ENCODE measurements at regions not wholly inside any gene's neighbourhood (a gene's known extent, or its start where the extent isn't known, plus 50 kb on each side); places are given as distances from the start of the nearest gene placed in this dataset.
"Not testable (repeated sequence)": the region's sequence is repeated elsewhere in the genome, so short reads cannot be mapped to it uniquely, and the experiment has no call there.

- DNase-seq, result no peak
These were observed 185.4 kb upstream of the KBTBD8 start for GRCh38 chr3:66812741-66813140.

DNA sequence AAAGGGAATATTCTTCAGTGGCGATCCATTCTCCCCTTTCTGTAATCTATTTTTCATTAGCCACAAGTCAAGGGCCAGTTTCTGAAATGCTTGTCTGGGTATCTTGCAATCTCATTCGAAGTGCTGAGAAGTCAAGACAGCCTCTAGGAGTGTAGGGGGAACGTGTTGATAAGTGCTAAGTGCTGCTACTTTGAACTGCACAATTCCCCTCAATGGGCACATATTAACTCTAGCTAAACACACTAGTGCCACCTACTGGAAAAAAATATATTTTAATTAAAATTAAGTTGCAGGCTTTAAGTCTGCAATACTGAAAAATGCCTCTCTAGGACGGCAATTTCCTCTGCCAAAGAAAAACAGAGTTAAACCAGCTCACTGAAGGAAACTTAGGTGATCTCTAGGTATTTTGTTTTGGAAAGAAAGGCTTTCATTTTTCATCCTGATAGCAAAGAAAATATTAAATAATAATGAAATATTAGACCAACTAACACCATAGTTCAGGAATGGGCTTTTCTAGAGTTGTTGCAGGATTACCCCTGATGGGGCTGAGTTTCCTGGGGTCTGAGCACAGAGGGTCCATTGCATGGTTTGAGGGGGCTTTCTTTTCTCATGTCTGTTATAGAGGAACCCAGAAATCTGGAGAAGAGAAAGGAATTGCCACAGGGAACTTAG is 181.9 kb upstream of the KBTBD8 start:
- peak; percentile 63 for DNase-seq

GRCh38 chr3:66817951-66818557 is 180.1 kb upstream of the KBTBD8 start:
- no peak for DNase-seq

DNA sequence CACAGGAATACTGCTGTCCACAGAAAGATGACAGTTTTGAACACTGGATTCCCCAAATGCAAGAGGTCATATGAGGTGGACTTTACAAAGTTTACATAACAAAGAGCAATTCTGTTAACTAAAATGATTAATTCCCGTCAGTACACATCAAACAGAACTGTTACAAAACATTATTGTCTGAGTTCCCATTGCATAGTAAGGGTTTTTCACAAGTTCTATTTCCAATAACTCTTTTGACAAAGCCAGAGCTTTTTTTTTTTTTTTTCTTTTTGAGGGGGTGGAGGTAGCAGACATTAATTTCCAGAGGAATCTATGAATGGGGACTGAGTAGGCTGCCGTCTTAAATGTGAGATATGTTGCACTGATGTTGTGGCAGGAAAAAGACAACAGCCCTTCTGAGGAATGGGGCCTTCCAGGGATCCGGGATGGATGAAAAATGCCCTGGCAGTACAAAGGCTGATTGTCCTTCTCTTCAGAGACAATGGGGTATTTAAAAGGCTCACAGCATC is 178.1 kb upstream of the KBTBD8 start:
- DNase-seq, result no peak

- DNase-seq, result peak; percentile 72
These were observed 175.7 kb upstream of the KBTBD8 start for GRCh38 chr3:66822186-66823008.

GRCh38 chr3:66823009-66823397 is 175.1 kb upstream of the KBTBD8 start:
- DNase-seq, result no peak

DNA sequence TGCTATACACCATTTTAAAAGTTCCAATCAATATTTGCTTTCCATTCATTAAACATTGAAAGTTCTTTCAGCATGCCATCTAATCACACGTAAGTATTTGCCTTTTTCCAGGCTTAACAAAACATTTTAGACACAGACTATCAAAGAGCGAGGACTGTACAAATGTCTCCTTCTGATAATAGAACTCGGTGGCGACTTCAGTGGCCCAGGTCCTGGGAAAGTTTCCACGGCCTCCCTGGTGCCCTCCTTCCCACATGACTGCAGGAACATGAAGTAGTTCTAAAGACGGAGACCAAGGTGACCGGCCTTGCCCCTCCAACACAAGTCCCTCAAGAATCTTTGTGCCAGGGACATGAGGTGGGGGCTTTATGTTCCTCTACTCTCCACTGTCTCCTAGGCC is 174.6 kb upstream of the KBTBD8 start:
- DNase-seq, result no peak

GRCh38 chr3:66825375-66825774 is 172.7 kb upstream of the KBTBD8 start:
- DNase-seq, result no peak

GRCh38 chr3:66827726-66828125 is 170.4 kb upstream of the KBTBD8 start:
- no peak for DNase-seq

GRCh38 chr3:66828303-66828702 is 169.8 kb upstream of the KBTBD8 start:
- no peak for DNase-seq

DNA sequence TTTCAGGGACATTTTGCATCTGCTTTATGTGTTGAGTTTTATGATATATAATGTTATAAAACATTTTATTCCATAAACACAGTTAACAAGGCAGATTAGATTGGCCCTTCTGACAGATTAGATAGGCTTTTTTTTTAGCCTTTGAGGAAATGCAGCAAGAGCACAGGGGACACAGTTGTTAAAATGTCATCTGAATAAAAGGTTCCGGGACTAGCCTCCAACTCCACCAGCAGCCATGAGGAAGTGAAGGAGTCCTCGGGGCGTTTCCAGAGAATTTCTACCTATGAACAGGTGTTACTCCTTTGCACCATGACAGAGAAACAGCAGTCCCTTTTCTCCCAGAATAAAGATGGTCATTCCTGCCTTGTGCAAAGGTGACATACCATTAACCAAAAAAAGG is 167.8 kb upstream of the KBTBD8 start:
- DNase-seq, result no peak

- DNase-seq, result no peak
These were observed 166.2 kb upstream of the KBTBD8 start for GRCh38 chr3:66831931-66832330.

DNA sequence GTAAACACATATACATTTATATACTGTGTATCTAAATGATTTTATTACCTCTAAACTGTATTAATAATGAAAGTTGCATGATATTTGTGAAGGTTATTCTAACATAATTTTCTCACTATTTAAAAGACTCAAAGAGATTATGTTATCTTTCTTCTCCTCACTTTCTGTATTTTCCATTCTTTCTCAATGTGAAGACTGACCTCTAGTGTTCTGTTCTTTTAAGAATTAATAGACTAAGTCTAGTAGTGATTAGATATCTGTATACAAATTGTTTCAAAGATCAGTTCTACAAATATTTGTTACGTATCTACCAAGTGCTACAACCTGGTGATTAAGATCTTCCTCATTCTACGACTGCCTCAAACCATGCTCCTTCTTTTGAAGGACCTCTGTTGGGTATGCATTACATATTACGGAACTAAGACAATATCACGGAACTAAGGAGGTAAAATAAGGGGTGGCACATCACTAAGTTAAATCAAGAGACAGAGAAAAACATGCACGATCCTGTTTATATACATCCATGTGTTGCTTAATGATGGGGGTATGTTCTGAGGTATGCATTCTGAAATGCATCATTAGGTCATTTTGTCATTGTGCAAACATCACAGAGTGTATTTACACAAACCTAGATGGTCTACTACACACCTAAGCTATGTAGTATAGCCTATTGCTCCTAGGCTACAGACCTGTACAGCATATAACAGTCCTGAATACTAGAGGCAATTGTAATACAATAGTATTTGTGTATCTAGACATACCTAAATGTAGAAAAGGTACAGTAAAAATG is 161.5 kb upstream of the KBTBD8 start:
- no peak for DNase-seq

GRCh38 chr3:66838704-66839103 is 159.4 kb upstream of the KBTBD8 start:
- DNase-seq, result no peak

DNA sequence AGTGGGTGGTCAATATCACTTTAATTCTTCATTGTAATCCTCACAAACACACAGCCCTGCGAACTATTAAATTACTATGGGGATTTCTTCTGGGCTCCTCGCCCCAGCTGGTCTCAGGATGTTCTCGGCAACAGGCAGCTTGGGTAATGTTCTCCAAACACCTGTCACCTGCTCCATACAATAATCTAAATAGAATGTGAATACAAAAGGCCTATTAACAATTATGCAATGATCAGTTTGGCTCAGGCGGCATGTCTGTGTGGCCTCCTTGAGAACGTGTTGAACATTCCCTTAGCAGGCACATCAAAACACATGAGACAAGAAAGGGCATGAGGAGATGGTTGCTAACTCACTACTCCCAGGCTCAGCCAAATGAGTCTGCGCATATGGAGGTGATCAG is 158.6 kb upstream of the KBTBD8 start:
- no peak for DNase-seq

GRCh38 chr3:66842761-66843464 is 155.2 kb upstream of the KBTBD8 start:
- not testable (repeated sequence) for DNase-seq

DNA sequence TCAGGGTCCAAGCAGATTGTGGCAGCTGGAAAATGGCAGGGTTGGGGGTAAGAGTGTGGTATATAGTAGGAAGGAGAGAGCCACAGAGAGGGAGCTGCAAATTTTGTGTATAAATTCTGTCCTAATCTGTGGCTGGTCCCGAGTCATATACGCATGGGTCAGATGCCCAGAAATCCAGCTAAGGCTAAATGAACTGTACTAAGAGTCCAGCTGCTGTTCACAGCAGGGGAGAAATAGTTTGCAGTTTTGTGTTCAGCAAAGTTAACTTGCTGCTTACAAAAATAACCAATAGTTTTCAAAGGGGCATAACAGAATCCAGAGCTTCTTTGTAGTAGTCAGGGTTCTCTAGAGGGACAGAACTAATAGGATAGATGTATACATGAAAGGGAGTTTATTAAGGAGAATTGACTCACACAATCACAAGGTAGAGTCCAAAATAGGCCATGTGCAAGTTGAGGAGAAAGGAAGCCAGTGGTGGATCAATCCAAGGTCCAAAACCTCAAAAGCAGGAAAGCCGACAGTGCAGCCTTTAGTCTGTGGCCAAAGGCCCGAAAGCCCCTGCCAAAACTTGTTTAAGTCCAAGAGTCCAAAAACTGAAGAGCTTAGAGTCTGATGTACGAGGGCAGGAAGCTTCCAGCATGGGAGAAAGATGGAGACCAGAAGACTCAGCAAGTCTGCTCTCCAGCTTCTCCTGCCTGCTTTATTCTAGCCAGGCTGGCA is 146.1 kb upstream of the KBTBD8 start:
- no peak for DNase-seq

DNA sequence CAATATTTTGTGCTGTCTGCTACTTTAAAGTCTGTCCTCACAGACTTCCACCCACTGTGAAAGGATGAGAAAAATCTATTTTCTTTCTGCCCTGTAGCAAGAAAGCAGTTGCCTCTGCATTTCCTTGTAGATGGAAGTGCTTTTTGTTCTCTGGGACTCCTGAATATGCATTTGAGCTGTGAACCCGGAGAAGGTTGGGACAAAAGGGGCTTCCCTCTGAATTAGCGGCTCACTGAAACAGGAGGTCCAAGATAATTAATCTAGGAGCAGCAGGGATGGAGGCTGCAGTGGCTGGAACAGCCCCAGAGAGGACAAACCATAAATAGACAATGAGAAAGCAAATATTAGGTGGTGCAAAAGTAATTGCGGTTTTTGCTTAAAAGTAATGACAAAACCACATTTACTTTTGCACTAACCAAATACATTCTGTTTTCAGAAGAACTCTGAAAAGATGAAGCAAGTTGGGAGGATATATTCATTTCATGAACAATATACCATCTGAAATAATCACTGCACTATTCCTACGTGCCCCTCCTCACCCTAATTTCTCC is 143.4 kb upstream of the KBTBD8 start:
- no peak for DNase-seq

- DNase-seq, result peak; percentile 3
These were observed 141.6 kb upstream of the KBTBD8 start for GRCh38 chr3:66856533-66856932.

GRCh38 chr3:66858656-66859381 is 139.3 kb upstream of the KBTBD8 start:
- DNase-seq, result no peak

DNA sequence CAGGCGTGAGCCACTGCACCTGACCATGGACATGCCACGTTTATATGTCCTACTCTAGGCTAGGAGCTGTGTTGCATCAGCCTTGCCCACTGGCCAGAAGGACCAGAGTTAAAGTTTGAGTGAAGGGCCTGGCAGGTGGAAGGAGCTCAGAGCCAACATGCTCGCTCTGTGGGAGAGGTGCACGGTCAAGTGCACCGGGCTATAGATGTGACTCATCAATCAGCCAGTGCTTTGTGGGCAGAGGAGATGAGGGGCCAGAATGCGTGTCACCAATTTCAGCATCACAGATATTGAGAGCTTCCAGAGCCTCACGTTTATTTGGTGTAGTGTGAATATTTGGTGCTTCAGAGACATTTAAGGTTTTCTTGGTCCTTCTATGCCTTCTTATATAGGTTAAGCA is 137.3 kb upstream of the KBTBD8 start:
- no peak for DNase-seq
